ENCODE measurements at regions not wholly inside any gene's neighbourhood (a gene's known extent, or its start where the extent isn't known, plus 50 kb on each side); places are given as distances from the start of the nearest gene placed in this dataset.

DNA sequence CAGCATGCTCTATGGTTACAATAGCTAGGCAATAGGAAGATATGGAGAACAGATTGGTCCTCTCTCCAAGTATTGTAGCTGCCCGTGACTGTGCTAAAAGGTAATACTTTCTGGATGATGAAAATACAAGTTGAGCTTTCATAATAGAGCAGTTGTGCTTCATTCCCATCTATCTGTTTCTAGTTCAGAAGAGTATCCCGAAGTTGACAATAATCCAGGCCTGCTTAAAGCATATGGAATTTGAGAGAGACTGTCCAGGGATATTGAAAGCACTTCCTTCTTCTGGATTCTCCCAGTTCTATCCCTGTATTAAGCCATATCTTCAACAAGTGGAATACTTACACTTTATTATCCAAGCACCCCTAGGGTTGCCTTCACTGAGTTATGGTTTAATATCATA is 350.4 kb downstream of the EFNA5 start:
- DNase-seq (ENCODE audit: low read depth) = no peak
- H3K4me3 ChIP-seq (ENCODE audit: low read length) = no peak overlapping the region
- TF ChIP-seq, protein P1, sequence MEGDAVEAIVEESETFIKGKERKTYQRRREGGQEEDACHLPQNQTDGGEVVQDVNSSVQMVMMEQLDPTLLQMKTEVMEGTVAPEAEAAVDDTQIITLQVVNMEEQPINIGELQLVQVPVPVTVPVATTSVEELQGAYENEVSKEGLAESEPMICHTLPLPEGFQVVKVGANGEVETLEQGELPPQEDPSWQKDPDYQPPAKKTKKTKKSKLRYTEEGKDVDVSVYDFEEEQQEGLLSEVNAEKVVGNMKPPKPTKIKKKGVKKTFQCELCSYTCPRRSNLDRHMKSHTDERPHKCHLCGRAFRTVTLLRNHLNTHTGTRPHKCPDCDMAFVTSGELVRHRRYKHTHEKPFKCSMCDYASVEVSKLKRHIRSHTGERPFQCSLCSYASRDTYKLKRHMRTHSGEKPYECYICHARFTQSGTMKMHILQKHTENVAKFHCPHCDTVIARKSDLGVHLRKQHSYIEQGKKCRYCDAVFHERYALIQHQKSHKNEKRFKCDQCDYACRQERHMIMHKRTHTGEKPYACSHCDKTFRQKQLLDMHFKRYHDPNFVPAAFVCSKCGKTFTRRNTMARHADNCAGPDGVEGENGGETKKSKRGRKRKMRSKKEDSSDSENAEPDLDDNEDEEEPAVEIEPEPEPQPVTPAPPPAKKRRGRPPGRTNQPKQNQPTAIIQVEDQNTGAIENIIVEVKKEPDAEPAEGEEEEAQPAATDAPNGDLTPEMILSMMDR (conservative IDR thresholded peaks at IDR 0.05; ENCODE audit: low read length) = no peak

DNA sequence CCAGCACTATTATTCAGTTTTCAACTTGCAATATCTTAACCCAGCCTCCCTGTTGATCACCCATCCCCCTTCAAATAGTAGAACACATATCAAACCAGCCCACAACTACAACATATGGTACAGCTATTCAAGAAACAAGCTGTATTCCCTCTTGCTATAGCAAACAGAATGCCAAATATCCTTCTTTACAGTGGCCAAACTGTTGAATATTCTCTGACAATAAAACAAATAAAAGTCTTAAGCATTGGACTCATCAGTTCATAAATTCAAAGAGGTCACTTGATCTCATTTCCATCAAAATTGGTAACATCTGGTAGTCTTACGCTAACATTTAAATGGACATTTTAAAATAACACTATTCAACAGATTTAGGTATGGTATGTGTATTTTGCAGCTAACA is 350.8 kb downstream of the EFNA5 start:
- H3K4me3 ChIP-seq (ENCODE audit: low read length) = no peak overlapping the region
- TF ChIP-seq, protein P1 (conservative IDR thresholded peaks at IDR 0.05; ENCODE audit: low read length) = no peak
- no peak for DNase-seq (ENCODE audit: low read depth)

DNA sequence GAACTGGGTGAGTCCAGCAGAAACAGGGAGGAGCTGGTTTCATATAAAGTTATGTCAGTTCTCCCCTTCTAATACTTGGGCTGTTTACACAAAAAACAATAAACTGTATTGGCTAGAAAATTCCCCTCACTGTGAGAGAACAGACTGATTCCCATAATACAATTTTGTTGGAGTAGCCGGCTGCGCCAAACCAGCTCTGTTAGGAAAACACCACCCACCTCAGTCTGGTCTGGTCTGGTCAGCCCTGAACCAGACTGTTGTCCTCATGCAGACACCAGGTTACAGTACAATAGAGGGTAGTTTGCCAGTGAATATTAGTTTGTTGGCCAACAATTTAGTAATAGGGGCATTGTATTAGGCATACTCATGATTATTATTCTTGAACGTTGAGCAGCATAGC is 356.4 kb downstream of the EFNA5 start:
- TF ChIP-seq, protein P1 (conservative IDR thresholded peaks at IDR 0.05; ENCODE audit: low read length) = no peak
- no peak for DNase-seq (ENCODE audit: low read depth)
- H3K4me3 ChIP-seq (ENCODE audit: low read length) = no peak overlapping the region

DNA sequence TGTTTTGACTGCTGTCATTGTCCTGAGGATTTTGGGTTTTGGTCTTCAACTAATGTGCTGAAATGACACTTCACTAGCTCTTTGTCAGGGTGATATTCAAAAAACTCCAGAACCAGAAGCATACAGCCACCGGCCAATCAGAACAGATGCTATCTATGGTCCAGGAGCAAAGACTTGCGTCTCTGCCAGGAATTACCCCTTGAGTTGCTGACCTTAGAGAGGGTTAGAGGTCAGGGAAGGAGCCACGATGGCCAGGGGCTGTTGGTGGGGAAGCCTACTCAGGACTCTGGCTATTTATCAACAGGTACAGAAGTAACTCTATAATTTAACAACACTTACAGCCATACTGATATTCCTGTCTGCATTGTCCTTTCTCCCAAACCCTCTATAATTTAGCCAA is 356.8 kb downstream of the EFNA5 start:
- H3K4me3 ChIP-seq (ENCODE audit: low read length) = no peak overlapping the region
- DNase-seq (ENCODE audit: low read depth) = no peak
- TF ChIP-seq, protein P1 (conservative IDR thresholded peaks at IDR 0.05; ENCODE audit: low read length) = no peak

DNA sequence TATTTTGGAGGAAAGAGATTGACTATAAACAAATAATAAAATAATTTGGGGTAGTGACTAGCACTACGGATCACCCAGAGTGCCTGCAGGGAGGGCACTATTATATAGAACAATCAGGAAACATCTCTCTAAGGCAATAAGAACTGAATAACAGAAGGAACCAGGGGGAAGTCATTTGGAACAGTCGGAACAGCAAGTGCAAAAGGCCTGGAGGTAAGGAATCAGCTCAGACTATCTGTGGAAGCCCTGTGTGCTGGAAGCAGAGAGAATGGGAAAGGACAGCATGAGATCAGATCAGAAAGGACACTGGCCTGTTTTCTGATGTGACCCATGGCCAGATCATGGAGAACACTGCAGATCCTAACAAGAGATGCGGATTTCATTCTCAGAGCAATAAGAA is 357.6 kb downstream of the EFNA5 start:
- H3K4me3 ChIP-seq (ENCODE audit: low read length) = no peak overlapping the region
- TF ChIP-seq, protein P1 (conservative IDR thresholded peaks at IDR 0.05; ENCODE audit: low read length) = no peak
- no peak for DNase-seq (ENCODE audit: low read depth)

DNA sequence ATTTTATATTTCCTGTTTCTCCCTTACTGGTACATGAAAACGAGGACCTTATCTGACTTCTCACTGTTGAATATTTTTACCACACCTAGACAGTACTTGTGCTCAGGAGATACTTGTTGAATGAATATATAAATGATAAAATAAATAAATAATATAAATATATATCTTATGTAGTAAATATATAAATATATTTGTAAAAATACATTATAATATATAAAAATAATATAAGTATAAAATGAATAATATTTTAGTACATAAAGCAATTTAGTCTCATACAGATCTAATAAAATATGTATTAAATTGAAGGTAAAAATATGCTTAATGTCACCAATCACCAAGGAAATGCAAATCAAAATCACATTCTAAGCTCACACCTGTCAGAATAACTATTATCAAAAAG is 360.6 kb downstream of the EFNA5 start:
- TF ChIP-seq, protein P1 (conservative IDR thresholded peaks at IDR 0.05; ENCODE audit: low read length) = no peak
- no peak overlapping the region for H3K4me3 ChIP-seq (ENCODE audit: low read length)
- DNase-seq (ENCODE audit: low read depth) = no peak

DNA sequence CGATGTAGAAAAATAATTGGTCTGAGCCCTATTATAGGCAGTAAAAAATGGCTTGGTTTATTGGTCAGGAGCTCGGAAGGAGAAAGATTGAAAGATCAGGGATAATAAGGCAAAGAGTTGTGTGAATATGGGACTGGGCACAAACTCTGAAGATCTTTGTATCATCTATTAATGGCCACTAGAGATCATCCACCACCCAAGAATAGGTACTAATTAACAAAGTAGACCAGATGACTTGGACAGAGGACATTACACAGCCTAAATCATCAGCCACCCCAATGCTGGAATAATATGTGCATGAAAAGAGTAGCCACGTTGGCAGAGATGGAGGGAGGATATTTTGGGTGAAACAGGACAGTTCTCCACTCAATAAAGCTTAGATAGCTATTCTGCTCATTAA is 364.1 kb downstream of the EFNA5 start:
- no peak for DNase-seq (ENCODE audit: low read depth)
- TF ChIP-seq, protein P1 (conservative IDR thresholded peaks at IDR 0.05; ENCODE audit: low read length) = no peak
- no peak overlapping the region for H3K4me3 ChIP-seq (ENCODE audit: low read length)
